Endometrial microvascular endothelial cells (primary cell): ENCODE measurements at regions not wholly inside any gene's neighbourhood (a gene's known extent, or its start where the extent isn't known, plus 50 kb on each side); places are given as distances from the start of the nearest gene placed in this dataset.
"Not testable (repeated sequence)": the region's sequence is repeated elsewhere in the genome, so short reads cannot be mapped to it uniquely, and the experiment has no call there.

ENCODE experiments used
- in situ Hi-C: cut with HindIII; loops from 2 replicates; pipeline ENCODE4 v1.10.0; 2017; ENCODE audit warnings: low sequenced_read_pairs, low pct_unique_long_range_greater_than_20kb; ENCODE audit errors: inconsistent ontology term

- in situ Hi-C loops, result no loop called here
Observed at GRCh38 chr17:71824671-71825070, 296.1 kb upstream of the SOX9 start.

- in situ Hi-C loops, result no loop called here
Observed at GRCh38 chr17:71825687-71826086, 295.1 kb upstream of the SOX9 start.

- in situ Hi-C loops, result no loop called here
Observed at GRCh38 chr17:71828182-71828596, 292.6 kb upstream of the SOX9 start.

- in situ Hi-C loops, result no loop called here
Observed at GRCh38 chr17:71830866-71831265, 290.0 kb upstream of the SOX9 start.

- in situ Hi-C loops, result no loop called here
Observed at GRCh38 chr17:71842986-71843385, 277.8 kb upstream of the SOX9 start.

- in situ Hi-C loops, result no loop called here
Observed at GRCh38 chr17:71845337-71845736, 275.5 kb upstream of the SOX9 start.

GRCh38 chr17:71846561-71847110, 274.2 kb upstream of the SOX9 start:
- in situ Hi-C loops, result no loop called here

GRCh38 chr17:71849783-71850768, 270.7 kb upstream of the SOX9 start:
- in situ Hi-C loops, result no loop called here

GRCh38 chr17:71850812-71851211, 270.0 kb upstream of the SOX9 start:
- in situ Hi-C loops, result no loop called here

- in situ Hi-C loops, result no loop called here
Observed at GRCh38 chr17:71855010-71855409, 265.8 kb upstream of the SOX9 start.

GRCh38 chr17:71864755-71865154, 256.1 kb upstream of the SOX9 start:
- in situ Hi-C loops, result no loop called here

- in situ Hi-C loops, result no loop called here
Observed at GRCh38 chr17:71866095-71866494, 254.7 kb upstream of the SOX9 start.

GRCh38 chr17:71869293-71869692, 251.5 kb upstream of the SOX9 start:
- in situ Hi-C loops, result no loop called here

- in situ Hi-C loops, result no loop called here
Observed at GRCh38 chr17:71869841-71870545, 250.8 kb upstream of the SOX9 start.

- in situ Hi-C loops, result no loop called here
Observed at GRCh38 chr17:71870546-71870862, 250.3 kb upstream of the SOX9 start.

- in situ Hi-C loops, result no loop called here
Observed at GRCh38 chr17:71872843-71873485, 247.9 kb upstream of the SOX9 start.

GRCh38 chr17:71874773-71875172, 246.0 kb upstream of the SOX9 start:
- in situ Hi-C loops, result not testable (repeated sequence)

- in situ Hi-C loops, result no loop called here
Observed at GRCh38 chr17:71878271-71878670, 242.5 kb upstream of the SOX9 start.

GRCh38 chr17:71878998-71879397, 241.8 kb upstream of the SOX9 start:
- in situ Hi-C loops, result no loop called here
